ENCODE measurements at regions not wholly inside any gene's neighbourhood (a gene's known extent, or its start where the extent isn't known, plus 50 kb on each side); places are given as distances from the start of the nearest gene placed in this dataset.

GRCh38 chr13:69597088-69597487, 510.5 kb upstream of the ATXN8OS start:
- Histone ChIP-seq H3K9me3 (no peaks in the 10 kb centered on the region), H3K36me3 (replicated peaks in 1 of 2; ENCODE audit: control insufficient read depth in 1 of 2, insufficient read depth in 2 of 2, low read length in 1 of 2) (no peaks in the 10 kb centered on the region), H3K4me1 (ENCODE audit: control insufficient read depth in 1 of 2, insufficient read depth in 2 of 2, low read depth in 1 of 2, low read length in 1 of 2) (no peaks in the 10 kb centered on the region), H3K4me2 (no peak overlapping the region), H3K9me2 (no peaks in the 10 kb centered on the region), H2AFZ (ENCODE audit: low read depth) (no peak overlapping the region), H3K27ac (ENCODE audit: low read depth in 2 of 2, low read length in 1 of 2) (no peak overlapping the region), H3K27me3 (ENCODE audit: insufficient read depth) (no peaks in the 10 kb centered on the region), H3K9ac (no peak overlapping the region), H3K4me3 (ENCODE audit: low read depth in 2 of 2, low read length in 1 of 2) (no peak overlapping the region), H3K79me2 (ENCODE audit: insufficient read depth) (no peaks in the 10 kb centered on the region), H4K20me1 (ENCODE audit: insufficient read depth) (no peaks in the 10 kb centered on the region), H3F3A (replicated peaks; ENCODE audit: insufficient read depth) (no peaks in the 10 kb centered on the region)
- POLR2A ChIA-PET, result no interaction called here
- TF ChIP-seq RFX5 (IDR thresholded peaks at IDR 0.05; ENCODE audit: low read length), result no peak
- no peak for TF ChIP-seq MEF2A (IDR thresholded peaks at IDR 0.05; ENCODE audit: borderline replicate concordance, low read depth)
- TF ChIP-seq USF1 (IDR thresholded peaks at IDR 0.05; ENCODE audit: borderline replicate concordance, low read depth), result no peak
- TF ChIP-seq EP300 (IDR thresholded peaks at IDR 0.05; ENCODE audit: borderline replicate concordance in 1 of 2, low read depth in 1 of 2, low read length in 1 of 2), result no peak
- TF ChIP-seq FOXM1 (IDR thresholded peaks at IDR 0.05; ENCODE audit: low read depth), result no peak
- TF ChIP-seq RCOR1 (IDR thresholded peaks at IDR 0.05; ENCODE audit: low read length), result no peak
- TF ChIP-seq ELF1 (IDR thresholded peaks at IDR 0.05), result no peak
- no peak for TF ChIP-seq FOXJ3 (CRISPR knock-in tag; IDR thresholded peaks at IDR 0.05)
- no peak for TF ChIP-seq NFIC (IDR thresholded peaks at IDR 0.05; ENCODE audit: borderline replicate concordance)
- no peak for TF ChIP-seq MXI1 (IDR thresholded peaks at IDR 0.05; ENCODE audit: low read depth, low read length)
- no peak for TF ChIP-seq EZH2phosphoT487 (IDR thresholded peaks at IDR 0.05; ENCODE audit: borderline replicate concordance, low read depth)
- no peak for TF ChIP-seq TCF12 (IDR thresholded peaks at IDR 0.05)
- TF ChIP-seq JUND (IDR thresholded peaks at IDR 0.05), result no peak
- TF ChIP-seq GABPA (IDR thresholded peaks at IDR 0.05; ENCODE audit: low read depth), result no peak
- no peak for TF ChIP-seq CTCF (IDR thresholded peaks at IDR 0.05)
- no peak for TF ChIP-seq TEAD4 (IDR thresholded peaks at IDR 0.05; ENCODE audit: borderline replicate concordance, insufficient read depth)
- no peak for TF ChIP-seq PBX3 (IDR thresholded peaks at IDR 0.05)
- no peak for DNase-seq
- CTCF ChIA-PET, result interaction anchor here (0.6 to 1.7 kb wide), 2 partner anchors 17 to 180 kb away, joined by 4 to 5 read pairs; no protein-coding TSS in a partner anchor
- 78% methylated on average over 5 of the region's 5 CpGs for WGBS (ENCODE audit: low lambda C conversion rate)

GRCh38 chr13:69595181-69595580, 512.4 kb upstream of the ATXN8OS start:
- ChIA-PET POLR2A (no interaction called here), CTCF (no interaction called here)
- Histone ChIP-seq H3K9ac (no peak overlapping the region), H3K79me2 (ENCODE audit: insufficient read depth) (no peaks in the 10 kb centered on the region), H3K4me2 (no peak overlapping the region), H3K36me3 (replicated peaks in 1 of 2; ENCODE audit: control insufficient read depth in 1 of 2, insufficient read depth in 2 of 2, low read length in 1 of 2) (no peaks in the 10 kb centered on the region), H3K27ac (ENCODE audit: low read depth in 2 of 2, low read length in 1 of 2) (no peak overlapping the region), H3K27me3 (ENCODE audit: insufficient read depth) (no peaks in the 10 kb centered on the region), H4K20me1 (ENCODE audit: insufficient read depth) (no peaks in the 10 kb centered on the region), H3K4me3 (ENCODE audit: low read depth in 2 of 2, low read length in 1 of 2) (no peak overlapping the region), H3K4me1 (ENCODE audit: control insufficient read depth in 1 of 2, insufficient read depth in 2 of 2, low read depth in 1 of 2, low read length in 1 of 2) (no peaks in the 10 kb centered on the region; a peak in 2 of 4 replicates), H3F3A (replicated peaks; ENCODE audit: insufficient read depth) (no peaks in the 10 kb centered on the region), H2AFZ (ENCODE audit: low read depth) (no peak overlapping the region), H3K9me3 (no peaks in the 10 kb centered on the region), H3K9me2 (no peaks in the 10 kb centered on the region)
- TF ChIP-seq PBX3 (IDR thresholded peaks at IDR 0.05) (no peak), NFIC (IDR thresholded peaks at IDR 0.05; ENCODE audit: borderline replicate concordance) (no peak), SIN3A (IDR thresholded peaks at IDR 0.05; ENCODE audit: borderline replicate concordance, low read depth, low read length) (no peak), FOXM1 (IDR thresholded peaks at IDR 0.05; ENCODE audit: low read depth) (no peak), FOSL2 (IDR thresholded peaks at IDR 0.05; ENCODE audit: borderline replicate concordance, low read depth) (no peak), SMC3 (IDR thresholded peaks at IDR 0.05; ENCODE audit: low read depth, low read length) (no peak), GABPA (IDR thresholded peaks at IDR 0.05; ENCODE audit: low read depth) (no peak), CTCF (IDR thresholded peaks at IDR 0.05) (no peak), EP300 (IDR thresholded peaks at IDR 0.05; ENCODE audit: borderline replicate concordance in 1 of 2, low read depth in 1 of 2, low read length in 1 of 2) (no peak), MEF2A (IDR thresholded peaks at IDR 0.05; ENCODE audit: borderline replicate concordance, low read depth) (no peak), MAX (IDR thresholded peaks at IDR 0.05; ENCODE audit: low read depth) (no peak), TAF1 (IDR thresholded peaks at IDR 0.05; ENCODE audit: borderline replicate concordance, low read depth, low read length) (no peak)
- DNase-seq, result no peak
- 48% methylated on average over 1 of the region's 1 CpG for WGBS (ENCODE audit: low lambda C conversion rate)

Measured in SK-N-SH (cell line).